ENCODE measurements at regions not wholly inside any gene's neighbourhood (a gene's known extent, or its start where the extent isn't known, plus 50 kb on each side); places are given as distances from the start of the nearest gene placed in this dataset.

DNA sequence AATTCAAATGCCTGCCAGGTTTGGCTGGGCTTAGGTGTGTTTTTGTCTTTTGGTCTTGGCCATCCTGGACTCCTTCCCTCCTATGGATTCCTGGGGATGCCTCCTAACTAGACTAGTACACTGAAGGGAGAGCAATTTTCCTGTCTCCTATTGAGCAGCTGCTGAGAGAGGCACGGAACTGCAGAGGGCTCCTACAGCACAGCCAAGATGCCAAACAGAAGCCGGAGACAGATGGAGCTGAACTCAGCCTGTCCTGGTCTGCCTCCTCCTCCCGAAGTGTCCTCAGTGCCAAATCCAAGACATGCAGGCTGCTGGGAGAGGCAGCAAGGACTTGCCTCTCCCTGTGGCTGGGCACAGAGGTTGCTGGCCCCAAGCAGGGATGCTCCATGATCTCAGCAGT lies 256.6 kb upstream of the PROK2 start (continued):
- TF ChIP-seq SP1 (IDR thresholded peaks at IDR 0.05; ENCODE audit: low read depth, low read length), result no peak
- no peak for TF ChIP-seq ZNF274 (IDR thresholded peaks at IDR 0.05; ENCODE audit: borderline replicate concordance, extremely low read depth, low read length)
- TF ChIP-seq FOSL1 (IDR thresholded peaks at IDR 0.05; ENCODE audit: insufficient read depth, low read depth, low read length), result no peak

All from H1 (cell line).